ENCODE measurements at regions not wholly inside any gene's neighbourhood (a gene's known extent, or its start where the extent isn't known, plus 50 kb on each side); places are given as distances from the start of the nearest gene placed in this dataset.

GRCh38 chr3:180743813-180744590 lies 64.7 kb upstream of the CCDC39 start:
- H3K36me3 ChIP-seq (replicated peaks; ENCODE audit: low read depth, low read length), result no peaks in the 10 kb centered on the region
- no peak overlapping the region for H3K4me2 ChIP-seq (ENCODE audit: low read length)
- TF ChIP-seq CTCF (IDR thresholded peaks at IDR 0.05; ENCODE audit: low read depth, low read length), result no peak
- no peak for TF ChIP-seq EZH2phosphoT487 (IDR thresholded peaks at IDR 0.05; ENCODE audit: low read depth)
- H3K27me3 ChIP-seq (ENCODE audit: low read depth, low read length), result no peaks in the 10 kb centered on the region
- H3K9me3 ChIP-seq (ENCODE audit: insufficient read depth, low read length), result no peaks in the 10 kb centered on the region
- H3K9ac ChIP-seq (ENCODE audit: low read length), result no peak overlapping the region
- H4K20me1 ChIP-seq (ENCODE audit: insufficient read depth, low read length), result no peaks in the 10 kb centered on the region
- no peak overlapping the region for H3K27ac ChIP-seq (ENCODE audit: low read length)
- H2AFZ ChIP-seq (ENCODE audit: low read depth, low read length), result no peak overlapping the region
- no peaks in the 10 kb centered on the region for H3K4me1 ChIP-seq (ENCODE audit: low read length)
- H3K79me2 ChIP-seq (ENCODE audit: low read length), result no peaks in the 10 kb centered on the region
- H3K4me3 ChIP-seq (ENCODE audit: low read length), result no peak overlapping the region

- Histone ChIP-seq H3K27me3 (ENCODE audit: low read depth, low read length) (no peaks in the 10 kb centered on the region), H3K4me2 (ENCODE audit: low read length) (no peak overlapping the region), H3K27ac (ENCODE audit: low read length) (no peak overlapping the region), H3K4me1 (ENCODE audit: low read length) (no peaks in the 10 kb centered on the region), H2AFZ (ENCODE audit: low read depth, low read length) (no peak overlapping the region), H3K9ac (ENCODE audit: low read length) (no peak overlapping the region), H3K36me3 (replicated peaks; ENCODE audit: low read depth, low read length) (no peaks in the 10 kb centered on the region), H3K4me3 (ENCODE audit: low read length) (no peak overlapping the region), H4K20me1 (ENCODE audit: insufficient read depth, low read length) (no peaks in the 10 kb centered on the region), H3K9me3 (ENCODE audit: insufficient read depth, low read length) (no peaks in the 10 kb centered on the region), H3K79me2 (ENCODE audit: low read length) (no peaks in the 10 kb centered on the region)
- no peak for TF ChIP-seq CTCF (IDR thresholded peaks at IDR 0.05; ENCODE audit: low read depth, low read length)
- no peak for TF ChIP-seq EZH2phosphoT487 (IDR thresholded peaks at IDR 0.05; ENCODE audit: low read depth)
Observed at GRCh38 chr3:180747805-180748361, 68.6 kb upstream of the CCDC39 start.

- Histone ChIP-seq H3K36me3 (replicated peaks; ENCODE audit: low read depth, low read length) (no peaks in the 10 kb centered on the region), H3K79me2 (ENCODE audit: low read length) (no peaks in the 10 kb centered on the region), H3K9me3 (ENCODE audit: insufficient read depth, low read length) (no peaks in the 10 kb centered on the region), H3K27ac (ENCODE audit: low read length) (no peak overlapping the region), H4K20me1 (ENCODE audit: insufficient read depth, low read length) (no peaks in the 10 kb centered on the region), H3K9ac (ENCODE audit: low read length) (no peak overlapping the region), H2AFZ (ENCODE audit: low read depth, low read length) (no peak overlapping the region), H3K27me3 (ENCODE audit: low read depth, low read length) (no peaks in the 10 kb centered on the region), H3K4me1 (ENCODE audit: low read length) (no peaks in the 10 kb centered on the region), H3K4me2 (ENCODE audit: low read length) (no peak overlapping the region), H3K4me3 (ENCODE audit: low read length) (no peak overlapping the region)
- TF ChIP-seq EZH2phosphoT487 (IDR thresholded peaks at IDR 0.05; ENCODE audit: low read depth), result no peak
- no peak for TF ChIP-seq CTCF (IDR thresholded peaks at IDR 0.05; ENCODE audit: low read depth, low read length)
Observed at GRCh38 chr3:180749322-180749721, 70.0 kb upstream of the CCDC39 start.

GRCh38 chr3:180749796-180750195 lies 70.5 kb upstream of the CCDC39 start:
- H3K4me1 ChIP-seq (ENCODE audit: low read length), result no peaks in the 10 kb centered on the region
- H3K9me3 ChIP-seq (ENCODE audit: insufficient read depth, low read length), result no peaks in the 10 kb centered on the region
- no peak overlapping the region for H3K9ac ChIP-seq (ENCODE audit: low read length)
- H2AFZ ChIP-seq (ENCODE audit: low read depth, low read length), result no peak overlapping the region
- TF ChIP-seq CTCF (IDR thresholded peaks at IDR 0.05; ENCODE audit: low read depth, low read length) (no peak), EZH2phosphoT487 (IDR thresholded peaks at IDR 0.05; ENCODE audit: low read depth) (no peak)
- no peaks in the 10 kb centered on the region for H3K27me3 ChIP-seq (ENCODE audit: low read depth, low read length)
- H3K27ac ChIP-seq (ENCODE audit: low read length), result no peak overlapping the region
- H3K4me3 ChIP-seq (ENCODE audit: low read length), result no peak overlapping the region
- no peaks in the 10 kb centered on the region for H3K79me2 ChIP-seq (ENCODE audit: low read length)
- H3K4me2 ChIP-seq (ENCODE audit: low read length), result no peak overlapping the region
- no peaks in the 10 kb centered on the region for H3K36me3 ChIP-seq (replicated peaks; ENCODE audit: low read depth, low read length)
- H4K20me1 ChIP-seq (ENCODE audit: insufficient read depth, low read length), result no peaks in the 10 kb centered on the region
